Epithelial cell of esophagus (primary cell): ENCODE measurements at regions not wholly inside any gene's neighbourhood (a gene's known extent, or its start where the extent isn't known, plus 50 kb on each side); places are given as distances from the start of the nearest gene placed in this dataset.

Experiments used
- DNase-seq: peaks from one replicate; pipeline ENCODE4 v3.0.0; 2010; ENCODE audit warnings: low read depth
- H3K4me3 ChIP-seq: 2 replicates; pipeline ENCODE4 v1.5.1; 2011; ENCODE audit warnings: mild to moderate bottlenecking, low read length, control low read depth
- CTCF ChIP-seq: IDR thresholded peaks from 2 replicates; pipeline ENCODE4 v1.5.1; 2011; ENCODE audit warnings: low read depth, mild to moderate bottlenecking, low read length, control low read depth, inconsistent platforms; ENCODE audit not compliant: insufficient read depth; ENCODE audit errors: missing control alignments

- no peak for TF ChIP-seq CTCF
- no peak overlapping the region for H3K4me3 ChIP-seq
- DNase-seq = no peak
These were observed 837.1 kb upstream of the ZNF608 start for GRCh38 chr5:125583321-125584139.

GRCh38 chr5:125584140-125584520 lies 837.7 kb upstream of the ZNF608 start:
- no peak for TF ChIP-seq CTCF
- no peak overlapping the region for H3K4me3 ChIP-seq
- DNase-seq = no peak

GRCh38 chr5:125587631-125588030 lies 835.6 kb upstream of the GRAMD2B start:
- DNase-seq = peak; percentile 33
- no peak overlapping the region for H3K4me3 ChIP-seq
- TF ChIP-seq CTCF = no peak

- TF ChIP-seq CTCF = no peak
- no peak for DNase-seq
- no peak overlapping the region for H3K4me3 ChIP-seq
These were observed 830.4 kb upstream of the GRAMD2B start for GRCh38 chr5:125592856-125593255.

- DNase-seq = no peak
- no peak for TF ChIP-seq CTCF
- H3K4me3 ChIP-seq = no peak overlapping the region
These were observed 828.1 kb upstream of the GRAMD2B start for GRCh38 chr5:125595095-125595494.

GRCh38 chr5:125595845-125596244 lies 827.4 kb upstream of the GRAMD2B start:
- TF ChIP-seq CTCF = no peak
- H3K4me3 ChIP-seq = no peak overlapping the region
- DNase-seq = no peak

GRCh38 chr5:125597338-125597737 lies 825.9 kb upstream of the GRAMD2B start:
- peak; percentile 25 for DNase-seq
- H3K4me3 ChIP-seq = no peak overlapping the region
- TF ChIP-seq CTCF = no peak
